Urothelium cell line (cell line): ENCODE measurements at regions not wholly inside any gene's neighbourhood (a gene's known extent, or its start where the extent isn't known, plus 50 kb on each side); places are given as distances from the start of the nearest gene placed in this dataset.
"Not testable (repeated sequence)": the region's sequence is repeated elsewhere in the genome, so short reads cannot be mapped to it uniquely, and the experiment has no call there.

Experiments
- DNase-seq: peaks from one replicate; pipeline ENCODE4 v3.0.0; 2011; ENCODE audit warnings: low spot score, mixed read lengths
- FAIRE-seq: peaks from 2 replicates; lab custom pipeline; 2011; peaks lifted over from hg19 to GRCh38; lab: Jason Lieb, UNC

GRCh38 chr14:82011460-82011859 is 477.8 kb upstream of the SEL1L start:
- no peak for DNase-seq
- FAIRE-seq: no peak

- FAIRE-seq (no peak), DNase-seq (no peak)
These were observed 495.4 kb upstream of the SEL1L start for GRCh38 chr14:82029038-82029437.

GRCh38 chr14:82035397-82035796 is 501.7 kb upstream of the SEL1L start:
- DNase-seq (no peak), FAIRE-seq (no peak)

- not testable (repeated sequence) for FAIRE-seq, DNase-seq
These were observed 504.4 kb upstream of the SEL1L start for GRCh38 chr14:82038066-82038465.

GRCh38 chr14:82045339-82045738 is 511.7 kb upstream of the SEL1L start:
- no peak for FAIRE-seq
- DNase-seq: no peak

- no peak for FAIRE-seq
- no peak for DNase-seq
These were observed 513.0 kb upstream of the SEL1L start for GRCh38 chr14:82046512-82047226.

- DNase-seq: no peak
- no peak for FAIRE-seq
These were observed 514.3 kb upstream of the SEL1L start for GRCh38 chr14:82047777-82048470.

- no peak for FAIRE-seq
These were observed 519.1 kb upstream of the SEL1L start for GRCh38 chr14:82052778-82053177.

GRCh38 chr14:82055515-82056115 is 522.0 kb upstream of the SEL1L start:
- no peak for DNase-seq
- no peak for FAIRE-seq

More at GRCh38 chr14:82052778-82053177, 519.1 kb upstream of the SEL1L start:
- no peak for DNase-seq

GRCh38 chr14:82060219-82060618 is 526.6 kb upstream of the SEL1L start:
- no peak for DNase-seq
- FAIRE-seq: no peak

- DNase-seq (peak; percentile 13), FAIRE-seq (no peak)
These were observed 533.7 kb upstream of the SEL1L start for GRCh38 chr14:82067221-82067875.

GRCh38 chr14:82070040-82070439 is 536.4 kb upstream of the SEL1L start:
- no peak for FAIRE-seq
- DNase-seq: no peak

GRCh38 chr14:82070753-82071152 is 537.1 kb upstream of the SEL1L start:
- FAIRE-seq (no peak), DNase-seq (no peak)

GRCh38 chr14:82073547-82073946 is 539.9 kb upstream of the SEL1L start:
- FAIRE-seq (no peak), DNase-seq (no peak)

GRCh38 chr14:82075566-82075965 is 541.9 kb upstream of the SEL1L start:
- FAIRE-seq (no peak), DNase-seq (peak; percentile 54)

GRCh38 chr14:82079553-82079952 is 545.9 kb upstream of the SEL1L start:
- FAIRE-seq (no peak), DNase-seq (no peak)

GRCh38 chr14:82080370-82080769 is 546.7 kb upstream of the SEL1L start:
- no peak for DNase-seq
- FAIRE-seq: no peak

GRCh38 chr14:82084813-82085212 is 551.2 kb upstream of the SEL1L start:
- DNase-seq (no peak), FAIRE-seq (no peak)

- DNase-seq (no peak), FAIRE-seq (no peak)
These were observed 557.4 kb upstream of the SEL1L start for GRCh38 chr14:82091097-82091496.

- DNase-seq (no peak), FAIRE-seq (no peak)
These were observed 561.2 kb upstream of the SEL1L start for GRCh38 chr14:82094829-82095345.

GRCh38 chr14:82104013-82104412 is 570.4 kb upstream of the SEL1L start:
- DNase-seq: no peak
- no peak for FAIRE-seq
